GM12875 (cell line): ENCODE measurements at regions not wholly inside any gene's neighbourhood (a gene's known extent, or its start where the extent isn't known, plus 50 kb on each side); places are given as distances from the start of the nearest gene placed in this dataset.

ENCODE experiments used
- H3K4me3 ChIP-seq: one replicate; pipeline ENCODE4 v1.5.1; 2011; ENCODE audit warnings: low read depth, low read length, control low read depth
- TF ChIP-seq, protein P1 (sequence below): IDR thresholded peaks from 2 replicates; pipeline ENCODE4 v1.5.1; 2011; ENCODE audit warnings: low read depth, mild to moderate bottlenecking, control low read depth, inconsistent platforms, low read length, moderate library complexity, borderline replicate concordance; ENCODE audit not compliant: insufficient read depth

DNA sequence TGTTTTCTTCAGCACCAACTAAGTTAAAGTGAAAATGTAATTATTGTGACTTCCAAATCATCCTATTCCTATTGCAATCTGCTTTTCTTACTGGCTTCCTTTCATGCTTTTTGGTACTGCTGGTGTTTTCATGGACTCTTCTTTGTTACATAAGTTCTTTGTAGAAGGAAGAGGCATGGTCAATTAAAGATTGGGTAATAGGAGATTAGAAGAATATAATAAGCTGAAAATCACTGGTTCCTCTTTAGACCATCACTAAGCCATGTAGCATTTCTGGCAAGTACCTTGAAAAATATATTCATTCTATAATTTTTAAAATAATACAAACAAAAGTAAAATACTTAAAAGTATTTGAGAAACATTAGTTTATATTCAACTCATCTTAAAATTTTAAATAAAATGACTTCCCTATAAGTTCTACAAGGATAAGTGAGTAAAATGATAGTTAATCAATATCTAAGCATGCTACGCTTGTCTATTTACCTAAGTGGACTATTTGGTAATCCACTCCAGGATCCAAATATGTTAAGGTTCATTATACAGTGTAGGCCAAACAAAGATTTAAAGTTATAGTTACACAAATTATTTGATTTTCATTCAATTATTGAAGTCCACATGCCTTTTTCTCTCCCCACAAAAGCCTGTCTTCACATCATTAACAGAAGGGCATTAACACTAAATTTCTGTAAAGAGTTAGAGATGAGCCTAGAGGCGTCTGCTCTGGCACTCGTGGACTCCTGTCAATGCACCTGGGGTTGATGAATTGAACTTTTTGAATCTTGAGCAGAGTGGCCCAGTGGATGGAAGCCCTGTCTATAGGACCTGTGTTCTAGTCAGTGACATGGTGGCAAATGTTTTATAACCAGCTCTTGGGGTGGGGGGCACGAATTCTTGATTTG, 408.1 kb downstream of the INHBA start:
- TF ChIP-seq, protein P1, sequence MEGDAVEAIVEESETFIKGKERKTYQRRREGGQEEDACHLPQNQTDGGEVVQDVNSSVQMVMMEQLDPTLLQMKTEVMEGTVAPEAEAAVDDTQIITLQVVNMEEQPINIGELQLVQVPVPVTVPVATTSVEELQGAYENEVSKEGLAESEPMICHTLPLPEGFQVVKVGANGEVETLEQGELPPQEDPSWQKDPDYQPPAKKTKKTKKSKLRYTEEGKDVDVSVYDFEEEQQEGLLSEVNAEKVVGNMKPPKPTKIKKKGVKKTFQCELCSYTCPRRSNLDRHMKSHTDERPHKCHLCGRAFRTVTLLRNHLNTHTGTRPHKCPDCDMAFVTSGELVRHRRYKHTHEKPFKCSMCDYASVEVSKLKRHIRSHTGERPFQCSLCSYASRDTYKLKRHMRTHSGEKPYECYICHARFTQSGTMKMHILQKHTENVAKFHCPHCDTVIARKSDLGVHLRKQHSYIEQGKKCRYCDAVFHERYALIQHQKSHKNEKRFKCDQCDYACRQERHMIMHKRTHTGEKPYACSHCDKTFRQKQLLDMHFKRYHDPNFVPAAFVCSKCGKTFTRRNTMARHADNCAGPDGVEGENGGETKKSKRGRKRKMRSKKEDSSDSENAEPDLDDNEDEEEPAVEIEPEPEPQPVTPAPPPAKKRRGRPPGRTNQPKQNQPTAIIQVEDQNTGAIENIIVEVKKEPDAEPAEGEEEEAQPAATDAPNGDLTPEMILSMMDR = no peak
- no peak overlapping the region for H3K4me3 ChIP-seq

DNA sequence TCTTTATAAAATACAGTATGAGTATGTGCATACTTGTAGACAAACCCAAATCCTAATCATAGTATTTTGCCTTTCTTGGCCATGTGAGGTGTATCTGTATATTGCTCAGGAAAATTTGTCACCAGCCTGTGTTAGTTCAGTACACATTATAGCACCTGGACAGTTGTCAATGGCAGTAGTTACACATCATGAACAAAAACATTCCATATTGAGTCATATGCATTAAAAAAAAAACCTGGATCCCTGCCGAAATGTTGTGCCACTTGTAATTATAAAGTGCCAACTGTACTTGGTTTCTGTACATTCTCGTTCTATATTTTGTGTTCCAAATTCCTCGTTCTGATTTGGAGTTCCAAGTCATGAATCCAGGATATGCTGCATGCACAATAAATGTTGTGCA, 410.4 kb downstream of the INHBA start:
- TF ChIP-seq, protein P1 = no peak
- H3K4me3 ChIP-seq = no peak overlapping the region

DNA sequence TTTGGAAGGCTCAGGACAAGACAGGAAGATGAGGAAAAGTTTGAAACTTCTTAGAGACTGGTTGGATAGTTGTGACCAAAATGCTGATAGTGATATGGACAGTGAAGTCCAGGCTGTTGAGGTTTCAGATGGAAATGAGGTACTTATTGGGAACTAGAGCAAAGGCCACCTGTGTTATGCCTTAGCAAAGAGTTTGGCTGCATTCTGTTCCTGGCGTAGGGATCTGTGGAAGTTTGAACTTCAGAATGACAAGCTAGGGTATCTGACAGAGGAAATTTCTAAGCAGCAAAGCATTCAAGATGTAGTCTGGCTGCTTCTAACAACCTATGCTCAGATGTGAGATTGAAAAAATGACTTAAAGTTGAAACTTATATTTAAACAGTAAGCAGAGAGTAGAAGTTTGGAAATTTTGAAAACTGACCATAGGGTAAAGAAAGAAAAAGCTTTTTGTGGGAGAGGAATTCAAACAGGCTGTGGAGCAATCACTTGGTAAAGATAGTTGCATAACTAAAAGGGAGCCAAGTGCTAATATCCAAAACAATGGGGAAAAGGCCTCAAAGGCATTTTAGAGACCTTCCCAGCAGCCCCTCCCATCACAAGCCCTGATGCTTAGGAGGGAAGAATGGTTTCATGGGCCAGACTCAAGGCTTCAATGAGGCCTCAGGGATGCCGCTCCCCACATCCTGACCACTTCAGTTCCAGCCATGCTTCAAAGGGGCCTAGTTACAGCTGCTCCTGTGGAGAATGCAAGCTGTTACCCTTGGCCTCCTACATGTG, 415.1 kb downstream of the INHBA start:
- TF ChIP-seq, protein P1 = no peak
- no peak overlapping the region for H3K4me3 ChIP-seq

DNA sequence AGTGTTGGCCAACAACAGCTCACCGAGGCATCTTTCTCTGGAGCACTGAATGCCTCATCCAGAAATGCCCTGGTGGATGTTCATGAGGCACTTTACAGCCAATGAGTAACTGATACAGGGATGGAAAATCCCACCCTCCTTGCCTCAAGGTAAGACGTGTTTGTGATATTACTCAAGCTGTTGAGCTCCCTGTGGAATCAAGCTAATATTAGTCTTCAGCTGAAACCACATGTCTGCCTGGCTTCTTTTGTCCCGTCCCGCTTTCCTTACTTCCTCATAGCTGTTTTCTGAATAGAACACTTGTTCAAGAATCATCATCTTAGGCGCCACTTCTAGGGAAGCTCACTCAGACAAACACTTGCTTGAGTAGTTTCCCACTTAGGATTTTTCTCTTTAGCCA, 422.4 kb downstream of the INHBA start:
- TF ChIP-seq, protein P1 = no peak

DNA sequence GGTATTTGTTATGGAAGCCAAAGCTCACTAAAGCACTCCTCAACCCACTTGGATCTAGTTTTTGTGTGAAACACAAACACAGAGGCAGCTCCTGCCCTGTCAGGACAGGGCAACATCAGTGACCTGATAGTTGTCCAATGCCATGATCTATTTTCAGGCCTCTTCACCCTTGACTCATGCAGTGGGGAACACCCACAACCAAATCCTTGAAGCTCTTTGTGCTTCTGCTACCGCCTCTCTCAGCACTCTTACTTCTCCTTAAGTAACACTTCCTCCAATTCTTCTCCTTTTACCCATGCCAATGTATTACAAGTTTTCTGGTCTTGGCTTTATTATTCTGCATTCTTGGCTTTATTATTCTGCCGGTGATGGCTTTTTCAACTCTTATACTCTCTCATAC, 425.3 kb downstream of the INHBA start:
- TF ChIP-seq, protein P1 = no peak
- no peak overlapping the region for H3K4me3 ChIP-seq

More for the DNA sequence above, 422.4 kb downstream of the INHBA start:
- H3K4me3 ChIP-seq = no peak overlapping the region

DNA sequence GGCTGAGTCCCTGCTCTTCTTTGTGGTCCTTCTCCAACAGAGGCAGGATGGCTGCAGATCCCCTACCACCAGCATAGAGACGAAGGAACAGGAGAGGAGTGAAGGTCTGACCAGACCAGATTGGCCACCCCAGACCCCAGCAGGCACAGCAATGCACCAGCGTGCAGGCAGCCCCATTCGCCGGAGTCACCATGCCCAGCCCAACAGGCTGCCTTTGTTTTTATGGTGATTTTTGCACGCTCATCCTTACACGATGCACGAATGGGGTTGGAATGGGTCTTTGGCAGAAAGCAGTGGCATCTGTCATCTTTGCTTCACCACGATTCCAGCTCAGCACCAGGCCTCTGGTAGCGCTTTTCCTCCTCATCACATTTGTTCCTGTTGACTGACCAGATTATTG, 427.6 kb downstream of the INHBA start:
- TF ChIP-seq, protein P1 = no peak
- H3K4me3 ChIP-seq = no peak overlapping the region

DNA sequence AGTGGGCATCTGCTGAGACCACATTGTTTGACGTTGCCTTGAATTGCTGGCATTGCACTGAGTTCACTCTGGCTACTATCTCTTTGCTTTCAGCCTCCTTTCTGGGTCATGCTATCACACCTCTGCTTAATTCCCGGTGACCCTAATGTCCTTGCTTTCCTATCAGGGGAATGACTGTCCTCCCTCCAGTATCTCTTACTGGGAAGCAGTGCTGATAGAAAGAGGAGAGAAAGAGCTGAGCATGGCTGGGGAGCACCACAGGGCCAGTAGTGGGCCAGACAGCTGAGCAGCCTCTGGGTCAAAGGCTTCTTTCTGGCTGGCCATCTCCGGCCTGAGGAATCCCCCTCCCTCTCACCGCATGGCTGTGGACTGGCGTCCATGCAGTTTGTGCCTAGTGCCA, 428.7 kb downstream of the INHBA start:
- TF ChIP-seq, protein P1 = no peak
- H3K4me3 ChIP-seq = no peak overlapping the region
